Epithelial cell of prostate (primary cell): ENCODE measurements at regions not wholly inside any gene's neighbourhood (a gene's known extent, or its start where the extent isn't known, plus 50 kb on each side); places are given as distances from the start of the nearest gene placed in this dataset.
"Not testable (repeated sequence)": the region's sequence is repeated elsewhere in the genome, so short reads cannot be mapped to it uniquely, and the experiment has no call there.

Experiments used
- DNase-seq: peaks from one replicate; pipeline ENCODE4 v3.0.0-alpha.2; 2011; ENCODE audit warnings: low read depth, low spot score
- H3K27ac ChIP-seq: fragments of 450-650 bp; 2 replicates; pipeline ENCODE4 v1.5.1; 2017; ENCODE audit warnings: mild to moderate bottlenecking

DNA sequence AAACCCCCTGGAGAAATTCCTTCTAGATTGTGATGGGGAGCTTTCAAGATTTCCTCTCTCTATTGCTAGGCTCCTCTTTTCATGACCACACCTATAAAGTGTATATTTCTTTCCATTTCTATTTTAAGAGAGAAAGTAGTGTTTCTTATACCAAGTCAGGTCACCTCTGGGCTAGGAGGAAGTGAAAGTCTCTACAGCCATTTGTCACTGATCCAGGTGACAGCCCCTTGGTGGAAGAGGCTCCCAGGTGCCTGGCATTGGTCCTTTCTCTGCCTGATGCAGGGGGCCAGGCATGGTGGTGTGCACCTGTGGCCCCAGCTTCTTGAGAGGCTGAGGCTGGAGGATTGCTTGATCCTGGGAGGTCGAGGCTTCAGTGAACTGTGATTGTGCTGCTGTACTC is 64.7 kb downstream of the DHCR7 start:
- H3K27ac ChIP-seq, result no peak overlapping the region
- no peak for DNase-seq

DNA sequence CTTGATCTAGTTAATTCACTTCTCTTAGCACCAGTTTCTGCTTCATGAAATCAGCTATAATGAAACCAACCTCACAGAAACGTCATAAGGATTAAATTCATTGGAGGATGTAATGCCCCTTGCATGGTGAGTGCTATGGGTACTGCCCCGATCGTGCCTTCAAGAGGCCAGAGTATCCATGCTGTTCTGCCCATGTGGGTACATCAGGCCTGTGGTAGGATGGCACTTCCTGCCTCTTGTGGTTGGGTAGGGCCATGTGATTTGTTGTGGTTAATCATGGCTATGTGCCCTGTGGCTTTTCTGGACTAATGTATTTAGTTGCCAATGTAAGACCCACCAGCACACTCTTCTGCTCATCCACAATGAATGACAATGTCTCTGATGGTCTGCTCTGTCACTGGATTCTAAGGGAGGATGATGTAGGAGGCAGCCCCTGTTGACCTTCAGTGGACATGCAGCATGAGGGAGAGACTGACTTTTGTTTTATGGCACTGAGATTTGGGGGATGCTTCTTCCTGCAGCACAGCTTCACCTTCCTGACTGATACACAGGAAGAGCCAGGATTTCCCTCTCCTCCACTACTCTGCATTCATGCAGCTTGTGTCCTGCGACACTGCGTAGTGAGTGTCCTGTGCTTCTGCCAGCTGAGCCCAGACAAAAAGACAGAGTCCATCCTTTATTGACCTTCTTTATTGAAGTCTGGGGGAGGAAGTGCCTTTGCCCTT is 66.2 kb downstream of the DHCR7 start:
- no peak overlapping the region for H3K27ac ChIP-seq
- DNase-seq, result no peak

DNA sequence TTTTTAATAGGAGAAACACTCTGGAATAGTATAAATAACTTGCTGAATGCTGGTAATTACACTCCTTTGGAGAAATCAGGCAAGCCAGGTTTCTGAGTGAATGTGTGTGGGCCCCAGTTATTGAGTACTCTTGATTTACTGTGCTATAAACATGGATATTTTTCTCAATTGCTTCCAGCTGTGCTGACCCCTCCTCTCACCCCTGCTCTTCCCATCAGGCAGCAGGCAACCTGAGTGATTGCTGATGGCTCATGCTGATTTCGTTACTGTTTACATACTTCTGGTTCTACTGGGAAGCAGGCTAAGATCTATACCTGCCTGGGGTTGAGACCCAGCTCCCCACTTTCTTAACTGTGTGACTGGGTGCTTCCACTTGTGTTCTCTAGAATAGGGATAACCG is 68.5 kb downstream of the DHCR7 start:
- no peak for DNase-seq
- H3K27ac ChIP-seq, result no peak overlapping the region

DNA sequence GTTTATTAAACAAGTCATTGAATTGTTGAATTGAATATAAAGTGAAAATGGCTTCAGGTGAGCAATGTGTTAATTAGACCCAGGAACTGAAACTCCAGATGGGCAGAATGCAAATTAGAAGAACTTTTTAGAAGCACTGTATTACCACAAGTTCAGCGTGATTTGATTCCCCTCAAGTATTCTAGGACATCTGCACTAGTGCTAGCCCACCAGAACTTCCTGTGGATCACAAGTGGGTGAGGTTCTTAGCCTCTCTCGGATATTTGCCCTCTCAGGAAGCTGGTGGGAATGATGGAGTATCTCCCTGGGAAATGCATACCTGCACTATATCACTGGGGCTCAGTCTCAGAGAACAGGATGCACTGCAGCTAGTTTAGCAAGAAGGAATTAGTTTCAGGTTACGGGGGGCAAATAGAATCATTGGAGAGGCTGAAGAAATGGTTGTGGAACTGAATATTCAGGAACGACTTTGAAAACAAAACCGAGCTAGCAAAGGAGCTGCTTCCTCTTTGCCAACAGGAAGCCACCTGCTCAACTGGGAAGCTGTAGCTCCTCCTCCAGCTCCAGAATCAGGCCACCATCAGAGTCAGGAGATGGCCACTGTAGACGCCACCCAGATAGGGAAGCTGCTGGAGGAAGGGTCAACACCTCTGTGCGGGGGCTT is 74.3 kb downstream of the DHCR7 start:
- no peak overlapping the region for H3K27ac ChIP-seq
- no peak for DNase-seq

DNA sequence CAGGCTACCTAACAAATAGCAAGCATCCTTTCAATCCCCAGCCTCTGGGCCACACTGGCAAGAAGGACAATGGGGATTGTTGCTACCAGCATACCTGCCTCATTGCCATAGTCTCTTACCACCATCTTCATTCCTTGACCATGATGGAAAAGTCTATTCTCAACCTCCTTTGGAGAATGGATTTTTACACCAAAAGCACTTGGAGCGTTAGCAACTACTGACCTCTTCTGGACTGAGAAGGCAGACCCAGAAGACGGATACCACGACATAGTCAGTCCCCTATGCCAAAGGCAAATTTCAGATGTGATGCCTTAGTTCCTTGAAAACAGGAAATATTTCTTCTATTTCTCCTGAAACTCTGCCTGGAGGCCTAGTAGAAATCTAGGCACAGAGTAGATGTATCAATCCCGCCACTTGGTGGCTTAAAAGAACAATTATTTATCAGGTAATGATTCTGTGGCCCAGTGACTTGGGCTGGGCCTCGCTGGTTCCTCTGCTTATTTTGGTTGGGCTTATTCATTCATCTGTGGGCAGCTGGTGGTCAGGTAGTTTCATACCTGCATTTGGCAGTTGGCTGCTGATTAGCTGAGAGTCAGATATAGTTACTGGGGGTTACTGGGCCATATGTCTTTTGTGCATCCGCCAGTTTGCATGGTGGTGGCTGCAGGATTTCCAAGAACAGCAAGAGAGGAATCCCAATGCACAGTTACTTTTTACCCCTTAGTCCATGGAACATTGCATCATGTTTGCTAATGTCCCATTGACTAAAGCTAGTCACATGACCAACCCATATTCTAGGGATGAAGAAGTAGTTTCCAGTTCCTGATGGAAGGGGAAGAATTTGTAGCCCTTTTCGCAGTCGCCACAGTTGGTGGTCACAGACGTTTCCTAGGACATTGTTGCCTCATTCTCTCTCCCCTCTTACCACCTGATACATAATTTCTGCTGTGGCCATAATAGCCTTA is 75.2 kb downstream of the DHCR7 start:
- H3K27ac ChIP-seq, result no peak overlapping the region
- no peak for DNase-seq

DNA sequence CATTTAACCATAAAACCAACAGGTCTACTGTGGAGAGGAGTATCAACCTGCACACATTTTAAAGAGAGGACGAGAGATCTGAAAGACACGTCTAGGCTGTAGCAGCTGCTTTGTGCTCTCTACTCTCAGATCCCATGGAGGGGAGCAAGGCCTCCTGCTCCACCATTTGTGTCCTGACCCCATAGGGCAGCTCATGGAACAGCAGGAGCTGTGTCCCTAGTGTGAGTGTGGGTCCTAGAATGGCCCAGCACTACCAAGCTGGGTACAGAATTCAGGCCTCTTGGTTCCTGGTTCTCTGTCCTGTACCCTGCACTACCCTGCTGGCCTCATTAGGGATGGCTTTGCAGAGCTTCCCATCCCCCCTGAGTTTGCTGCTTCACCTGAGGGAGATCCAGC is 76.5 kb downstream of the DHCR7 start:
- no peak for DNase-seq
- H3K27ac ChIP-seq, result no peak overlapping the region

DNA sequence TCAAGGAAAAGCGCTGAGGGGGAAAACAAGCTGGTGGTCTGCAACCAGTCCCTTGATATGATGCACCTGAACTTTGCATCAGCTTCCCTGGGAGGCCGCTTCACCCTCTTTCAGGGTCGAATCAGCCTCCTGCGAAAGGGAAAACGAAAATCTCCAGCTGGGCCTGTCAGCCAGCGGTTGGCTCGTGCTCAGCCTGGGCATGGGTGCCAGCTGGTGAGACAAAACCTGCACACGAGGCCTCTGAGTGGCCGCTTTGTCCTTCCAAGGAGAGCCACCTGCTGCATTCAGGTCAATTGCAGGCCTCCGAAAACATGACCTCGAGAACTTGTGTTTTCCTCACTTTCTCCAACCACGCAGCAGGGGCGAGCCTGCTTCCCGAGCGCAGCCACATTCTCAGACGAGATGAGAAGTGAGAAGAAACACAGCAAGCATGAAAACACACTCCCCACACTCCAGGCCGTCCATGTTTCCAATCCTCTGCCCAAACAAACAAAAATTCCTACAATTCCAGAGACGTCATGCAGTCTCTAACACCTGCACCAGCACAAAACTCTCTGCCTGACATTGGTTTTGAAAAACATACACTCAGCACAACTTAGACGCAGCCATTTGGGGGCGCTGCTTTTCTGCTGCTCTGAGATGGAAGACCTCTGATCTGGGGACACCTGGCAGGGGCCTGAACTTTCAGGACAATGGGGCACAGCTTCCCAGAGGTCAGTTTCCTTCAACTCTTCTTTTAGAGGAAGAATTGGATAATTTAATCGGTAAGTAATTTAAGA is 77.1 kb downstream of the DHCR7 start:
- no peak overlapping the region for H3K27ac ChIP-seq
- no peak for DNase-seq

DNA sequence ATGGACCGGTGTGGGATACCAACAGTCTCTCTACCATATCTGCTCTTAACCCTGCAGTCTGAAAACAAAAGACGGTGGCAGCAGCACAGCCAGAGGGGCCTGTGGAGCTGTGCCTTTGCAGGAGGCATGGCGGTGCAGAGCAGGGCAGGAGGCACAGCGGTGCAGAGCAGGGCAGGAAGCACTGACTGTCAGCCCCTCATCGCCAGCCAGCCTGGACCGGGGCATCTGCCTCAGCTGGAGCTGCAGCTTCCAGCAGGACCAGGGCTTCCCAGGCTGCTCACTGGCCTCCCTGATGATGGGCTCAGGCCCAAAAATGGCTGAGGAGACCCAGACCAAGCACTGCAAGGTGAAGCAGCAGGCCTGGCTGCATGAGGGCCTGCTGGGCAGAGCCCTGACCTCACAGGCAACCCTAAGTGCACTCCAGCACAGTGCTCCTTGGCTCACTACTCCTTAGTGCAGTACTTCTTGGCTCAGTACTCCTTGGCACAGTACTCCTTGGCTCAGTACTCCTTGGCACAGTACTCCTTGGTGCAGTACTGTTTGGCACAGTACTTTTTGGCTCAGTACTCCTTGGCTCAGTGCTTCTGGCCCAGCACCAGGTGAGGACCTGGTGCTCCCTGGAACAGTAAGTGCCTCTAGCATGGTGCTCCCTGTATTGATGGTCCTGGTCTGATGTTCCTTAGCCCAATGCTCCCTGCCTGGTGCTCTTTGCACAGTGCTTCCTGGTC is 78.0 kb downstream of the DHCR7 start:
- no peak for DNase-seq
- no peak overlapping the region for H3K27ac ChIP-seq

DNA sequence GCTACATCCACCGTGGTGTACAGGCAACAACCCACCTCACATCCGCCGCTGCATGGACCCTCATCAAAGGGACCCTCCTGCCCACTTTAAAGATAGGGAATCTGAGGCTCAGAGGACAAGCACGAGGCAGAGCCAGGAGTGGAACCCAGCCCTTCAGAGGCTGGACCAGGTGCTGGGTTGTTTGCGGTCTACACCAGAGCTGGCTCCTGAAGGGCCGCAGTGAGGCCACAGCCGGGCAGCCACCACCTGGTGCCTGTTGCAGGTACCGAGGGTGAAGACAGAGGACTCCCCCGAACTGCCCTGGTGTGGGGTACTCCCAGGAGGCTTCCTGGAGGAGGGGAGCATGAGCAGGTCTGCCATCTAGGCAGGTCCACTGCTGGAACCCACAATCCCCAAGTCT is 78.8 kb downstream of the DHCR7 start:
- H3K27ac ChIP-seq, result no peak overlapping the region
- no peak for DNase-seq

DNA sequence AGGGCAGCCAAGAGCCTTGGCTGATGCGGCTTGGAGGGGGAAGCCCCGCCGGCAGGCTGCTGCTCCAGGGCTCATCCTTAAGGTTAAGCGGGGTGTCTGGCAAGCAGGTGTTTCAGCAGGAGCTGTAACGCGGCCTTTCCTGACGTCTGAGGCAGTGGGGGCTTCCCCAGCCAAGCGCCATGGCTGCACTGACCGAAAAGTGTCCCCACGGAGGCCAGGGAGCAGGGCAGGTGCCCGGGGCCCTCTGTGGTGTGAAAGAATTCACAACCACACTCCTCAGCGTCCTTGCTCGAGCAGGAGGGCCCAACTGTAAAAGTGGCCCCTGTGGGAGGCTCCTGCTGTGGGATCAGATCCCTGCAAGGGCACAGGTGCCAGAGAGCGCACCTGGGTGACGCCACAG is 79.2 kb downstream of the DHCR7 start:
- H3K27ac ChIP-seq, result no peak overlapping the region
- DNase-seq, result no peak

DNA sequence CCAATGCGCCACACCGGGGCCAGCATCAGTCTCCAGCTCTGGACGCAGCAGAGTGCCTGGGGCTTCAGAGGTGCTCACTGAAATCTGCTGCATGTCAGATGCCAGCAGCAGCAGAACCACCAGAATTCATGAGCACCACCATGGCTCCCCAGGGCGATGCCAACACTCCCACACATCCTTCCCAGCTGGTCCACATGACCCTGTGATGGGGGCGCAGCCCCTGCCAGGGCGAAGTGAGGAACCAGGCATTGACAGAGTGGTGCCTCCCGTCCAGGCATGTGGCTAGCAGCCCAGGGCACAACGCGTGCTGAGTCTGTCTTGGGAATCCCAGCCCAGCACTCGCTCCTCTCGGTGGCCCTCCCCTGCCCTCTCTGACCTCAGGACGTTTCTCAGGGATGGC is 80.4 kb downstream of the DHCR7 start:
- no peak for DNase-seq
- H3K27ac ChIP-seq, result no peak overlapping the region

DNA sequence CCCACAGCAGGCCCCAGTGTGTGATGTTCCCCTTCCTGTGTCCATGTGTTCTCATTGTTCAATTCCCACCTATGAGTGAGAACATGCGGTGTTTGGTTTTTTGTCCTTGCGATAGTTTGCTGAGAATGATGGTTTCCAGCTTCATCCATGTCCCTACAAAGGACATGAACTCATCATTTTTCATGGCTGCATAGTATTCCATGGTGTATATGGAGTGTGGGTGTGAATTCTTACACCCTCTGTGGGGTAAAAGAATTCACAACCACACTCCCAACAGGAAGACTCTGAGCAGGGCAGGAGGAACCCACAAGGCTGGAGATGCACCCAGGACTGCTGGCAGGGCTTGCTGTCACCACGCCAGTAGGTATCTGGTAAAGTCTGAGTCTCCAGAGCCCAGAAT is 80.9 kb downstream of the DHCR7 start:
- DNase-seq, H3K27ac ChIP-seq: not testable (repeated sequence)

DNA sequence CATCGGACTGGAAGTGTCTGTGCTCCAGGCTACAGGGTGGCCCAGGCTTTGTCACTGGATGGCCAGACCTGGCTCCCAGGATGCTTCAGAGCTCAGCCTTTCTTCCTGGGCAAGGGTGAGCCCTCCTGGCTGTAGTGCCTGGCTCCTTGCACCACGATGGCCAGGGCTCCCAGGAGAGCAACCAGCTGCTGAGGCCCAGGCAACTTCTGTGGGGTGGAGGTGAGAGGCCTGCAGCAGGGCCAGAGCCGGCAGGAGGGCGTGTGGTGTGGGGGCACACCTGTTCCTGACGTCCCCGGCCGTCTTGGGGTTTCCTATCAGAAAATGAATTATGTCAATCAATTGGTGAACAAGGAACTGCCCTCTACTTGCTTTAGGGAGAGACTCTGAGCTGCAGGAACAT is 82.1 kb downstream of the DHCR7 start:
- no peak for DNase-seq
- H3K27ac ChIP-seq, result no peak overlapping the region

DNA sequence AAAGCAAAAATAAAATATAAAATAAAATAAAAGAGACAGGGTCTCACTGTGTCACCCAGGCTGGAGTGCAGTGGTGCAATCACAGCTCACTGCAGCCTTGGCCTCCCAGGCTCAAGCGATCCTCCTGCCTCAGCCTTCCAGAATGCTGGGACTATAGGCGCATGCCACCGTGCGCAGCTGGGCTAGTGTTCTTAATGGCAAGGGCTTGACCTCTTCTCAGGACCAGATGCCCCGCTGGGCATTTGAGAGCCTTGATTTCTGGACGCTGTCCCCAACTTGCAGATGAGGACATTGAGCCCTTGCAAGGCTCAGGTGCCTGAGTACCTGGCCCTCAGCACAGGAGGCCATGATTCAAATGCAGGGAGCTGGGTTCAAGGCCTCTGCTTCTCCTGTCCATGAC is 82.6 kb downstream of the DHCR7 start:
- DNase-seq, result no peak
- no peak overlapping the region for H3K27ac ChIP-seq

DNA sequence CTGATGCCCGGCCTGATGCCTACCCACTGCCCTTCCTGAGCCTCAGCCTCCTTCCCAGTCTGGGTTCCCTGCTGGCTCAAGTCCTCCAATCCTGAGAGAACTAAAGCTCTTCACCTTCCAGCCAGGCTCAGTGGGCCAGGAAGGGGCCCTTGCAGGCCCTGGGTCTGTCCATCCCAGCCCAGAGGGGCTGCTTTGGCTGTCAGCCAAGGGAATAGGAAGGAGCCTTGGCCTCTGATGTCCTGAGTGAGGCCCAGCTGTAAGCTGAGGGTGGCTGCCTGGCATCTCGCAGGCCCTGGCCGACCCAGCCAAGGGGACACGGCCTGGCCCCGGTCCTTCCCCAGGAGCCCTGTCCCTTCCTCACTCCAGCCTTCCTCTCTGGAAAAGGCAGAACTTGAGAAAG is 83.4 kb downstream of the DHCR7 start:
- no peak for DNase-seq
- no peak overlapping the region for H3K27ac ChIP-seq

DNA sequence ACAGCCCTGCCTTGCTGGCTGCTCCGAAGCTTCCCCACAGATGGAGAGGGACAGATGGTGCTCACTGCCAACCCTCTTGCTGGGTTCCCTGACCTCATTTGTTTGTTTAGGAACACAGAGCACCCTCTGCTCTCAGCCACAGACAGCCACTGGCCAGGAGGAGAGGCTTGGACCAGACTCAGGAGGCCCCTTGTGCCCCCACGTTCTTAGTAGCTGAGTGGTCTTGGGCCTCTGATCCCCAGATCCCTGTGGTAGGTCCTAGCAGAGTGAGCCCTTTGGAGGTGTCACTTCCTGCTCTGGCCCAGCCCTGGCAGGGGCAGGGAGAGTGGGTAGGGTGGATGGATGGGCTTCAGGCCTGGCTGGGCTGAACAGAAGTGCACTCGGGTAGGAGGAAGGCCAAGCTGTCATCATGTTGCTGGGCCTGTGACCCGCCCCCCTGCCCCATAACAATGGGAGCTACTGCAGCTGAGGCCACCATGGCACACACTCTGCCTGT is 84.0 kb downstream of the DHCR7 start:
- H3K27ac ChIP-seq, result no peak overlapping the region
- no peak for DNase-seq

DNA sequence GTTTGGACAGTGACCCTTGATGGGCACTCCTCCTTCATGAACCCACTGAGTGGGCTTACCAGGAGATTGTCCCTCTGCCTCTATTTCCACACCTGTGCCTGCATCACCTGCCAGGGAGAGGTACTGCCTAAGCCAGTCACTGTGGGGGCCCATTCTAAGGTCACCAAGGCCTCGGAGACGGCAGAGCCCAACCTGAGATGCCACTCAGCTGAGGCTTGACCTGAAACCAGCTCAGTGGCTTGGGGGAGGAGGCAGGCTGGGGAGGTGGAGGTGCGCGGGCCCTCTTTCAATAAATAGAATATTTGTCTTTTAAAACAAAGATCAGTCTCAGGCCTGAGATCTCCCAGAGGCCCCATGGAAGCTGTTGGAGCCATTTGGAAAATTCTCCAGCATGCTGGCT is 84.5 kb downstream of the DHCR7 start:
- no peak overlapping the region for H3K27ac ChIP-seq
- DNase-seq, result no peak

DNA sequence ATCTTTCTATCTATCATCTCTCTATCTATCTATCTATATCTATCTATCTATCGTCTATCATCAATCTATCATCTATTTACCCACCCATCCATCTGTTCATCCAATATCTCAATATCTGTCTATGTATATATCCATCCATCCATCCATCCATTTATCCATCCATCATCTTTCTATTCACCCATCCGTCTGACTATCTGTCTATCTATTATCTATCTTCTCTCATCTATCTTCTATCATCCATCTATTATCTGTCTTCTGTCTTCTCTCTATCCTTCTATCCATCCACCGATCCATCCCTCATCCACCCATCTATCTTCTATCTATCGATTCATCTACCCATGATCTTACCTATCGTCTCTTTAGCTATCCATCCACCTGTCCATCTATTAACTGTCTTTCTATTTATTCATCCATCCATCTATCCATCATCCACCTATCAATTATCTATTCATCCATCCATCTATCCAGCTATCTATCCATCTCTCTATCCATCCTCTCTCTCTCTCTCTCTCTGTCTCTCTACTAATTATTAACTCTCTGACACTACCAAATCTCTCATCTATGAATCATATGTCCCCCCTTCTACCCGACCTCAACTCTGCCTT is 89.1 kb downstream of the DHCR7 start:
- no peak for DNase-seq

DNA sequence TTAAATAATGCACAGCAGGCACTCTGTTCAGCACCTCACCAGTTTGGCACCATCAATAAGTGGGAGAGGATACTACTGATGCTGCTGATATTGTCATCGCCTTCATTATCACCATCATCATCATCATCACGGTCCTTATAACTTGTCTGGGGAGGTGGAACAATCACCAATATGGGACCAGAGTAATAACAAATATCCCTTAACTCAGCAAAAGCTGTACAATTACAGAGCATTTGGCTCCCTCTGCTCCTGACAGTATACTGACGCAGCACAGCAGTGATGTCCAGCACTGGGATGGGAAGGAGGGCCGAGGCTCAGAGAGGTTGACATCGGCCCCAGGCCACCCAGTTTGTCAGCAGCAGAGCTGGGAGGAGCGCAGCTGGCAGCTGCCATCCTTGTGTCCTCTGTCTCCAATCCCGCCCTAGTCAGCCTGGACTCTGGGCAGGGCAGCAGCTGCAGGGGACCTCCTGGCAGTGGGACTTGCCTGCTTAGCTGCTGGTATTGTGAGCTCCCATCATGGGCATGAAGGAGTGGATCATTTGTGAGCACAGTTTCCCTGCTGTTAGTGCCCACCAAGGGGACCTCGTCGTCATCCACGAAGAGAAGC is 90.0 kb downstream of the DHCR7 start:
- H3K27ac ChIP-seq, result no peak overlapping the region
- DNase-seq, result no peak

More for the DNA sequence above, 89.1 kb downstream of the DHCR7 start:
- H3K27ac ChIP-seq, result no peak overlapping the region
